DND-41 (cell line): ENCODE measurements at regions not wholly inside any gene's neighbourhood (a gene's known extent, or its start where the extent isn't known, plus 50 kb on each side); places are given as distances from the start of the nearest gene placed in this dataset.
"Not testable (repeated sequence)": the region's sequence is repeated elsewhere in the genome, so short reads cannot be mapped to it uniquely, and the experiment has no call there.

Experiments used
- ATAC-seq: fragments of 200-7000 bp; cut with Tn5 transposase; 3 replicates; pipeline ENCODE4 v1.9.1; 2021; ENCODE audit warnings: low read depth; ENCODE audit not compliant: insufficient read depth
- DNase-seq: peaks from one replicate; pipeline ENCODE4 v3.0.0-alpha.2; 2020
- H2AFZ ChIP-seq: 2 replicates; pipeline ENCODE4 v1.6.0; 2012; ENCODE audit warnings: low read depth, low read length
- H3K27ac ChIP-seq: 2 replicates; pipeline ENCODE4 v1.5.1; 2012; ENCODE audit warnings: low read length, inconsistent platforms
- H3K27me3 ChIP-seq: fragments of 200-600 bp; sonication (generic); 2 replicates; pipeline ENCODE4 v1.6.0; 2012; ENCODE audit warnings: low read length, mild to moderate bottlenecking, inconsistent platforms; ENCODE audit not compliant: insufficient read depth, poor library complexity
- H3K36me3 ChIP-seq: 2 replicates; pipeline ENCODE4 v1.5.1; 2012; ENCODE audit warnings: low read length, inconsistent platforms; ENCODE audit not compliant: insufficient read depth
- H3K4me1 ChIP-seq: 2 replicates; pipeline ENCODE4 v1.5.1; 2012; ENCODE audit warnings: mild to moderate bottlenecking, low read length; ENCODE audit not compliant: insufficient read depth
- H3K4me2 ChIP-seq: 2 replicates; pipeline ENCODE4 v1.6.0; 2012; ENCODE audit warnings: mild to moderate bottlenecking, moderate library complexity, low read length, inconsistent platforms; ENCODE audit not compliant: insufficient read depth
- H3K4me3 ChIP-seq, 2 experiments: fragments of 200-600 bp in 1 of 2; shearing (Covaris generic) in 1 of 2; 2 replicates each; pipeline ENCODE4 v1.5.1; 2012 to 2016; ENCODE audit warnings: inconsistent platforms in 2 of 2, low read length in 2 of 2, mild to moderate bottlenecking in 2 of 2, low read depth in 1 of 2, moderate library complexity in 1 of 2
- H3K79me2 ChIP-seq: 2 replicates; pipeline ENCODE4 v1.6.0; 2012; ENCODE audit warnings: low read length, inconsistent platforms; ENCODE audit not compliant: insufficient read depth
- H3K9ac ChIP-seq: 2 replicates; pipeline ENCODE4 v1.6.0; 2012; ENCODE audit warnings: low read depth, mild to moderate bottlenecking, inconsistent platforms, low read length, moderate library complexity
- H3K9me3 ChIP-seq: 2 replicates; pipeline ENCODE4 v1.5.1; 2012; ENCODE audit warnings: low read length, moderate library complexity, mild to moderate bottlenecking, inconsistent platforms; ENCODE audit not compliant: insufficient read depth, severe bottlenecking
- H4K20me1 ChIP-seq: 2 replicates; pipeline ENCODE4 v1.6.0; 2012; ENCODE audit warnings: low read length; ENCODE audit not compliant: insufficient read depth

GRCh38 chr2:90293806-90294205 is 1602.3 kb downstream of the RPIA start:
- DNase-seq, H3K27ac ChIP-seq, ATAC-seq, H4K20me1 ChIP-seq, H3K4me3 ChIP-seq, H3K79me2 ChIP-seq, H3K27me3 ChIP-seq, H3K9me3 ChIP-seq, H3K4me1 ChIP-seq, H3K9ac ChIP-seq, H2AFZ ChIP-seq, H3K36me3 ChIP-seq, H3K4me2 ChIP-seq: not testable (repeated sequence)

- ATAC-seq, H3K4me3 ChIP-seq, DNase-seq, H3K79me2 ChIP-seq, H3K4me1 ChIP-seq, H2AFZ ChIP-seq, H3K27me3 ChIP-seq, H3K9ac ChIP-seq, H3K27ac ChIP-seq, H3K36me3 ChIP-seq, H4K20me1 ChIP-seq, H3K4me2 ChIP-seq, H3K9me3 ChIP-seq: not testable (repeated sequence)
Observed at GRCh38 chr2:90295036-90295750, 1603.7 kb downstream of the RPIA start.

GRCh38 chr2:90296484-90296777 is 1605.0 kb downstream of the RPIA start:
- DNase-seq, H3K9me3 ChIP-seq, H2AFZ ChIP-seq, H3K79me2 ChIP-seq, H3K27ac ChIP-seq, H3K9ac ChIP-seq, H3K4me1 ChIP-seq, H4K20me1 ChIP-seq, ATAC-seq, H3K4me3 ChIP-seq, H3K27me3 ChIP-seq, H3K36me3 ChIP-seq, H3K4me2 ChIP-seq: not testable (repeated sequence)

DNA sequence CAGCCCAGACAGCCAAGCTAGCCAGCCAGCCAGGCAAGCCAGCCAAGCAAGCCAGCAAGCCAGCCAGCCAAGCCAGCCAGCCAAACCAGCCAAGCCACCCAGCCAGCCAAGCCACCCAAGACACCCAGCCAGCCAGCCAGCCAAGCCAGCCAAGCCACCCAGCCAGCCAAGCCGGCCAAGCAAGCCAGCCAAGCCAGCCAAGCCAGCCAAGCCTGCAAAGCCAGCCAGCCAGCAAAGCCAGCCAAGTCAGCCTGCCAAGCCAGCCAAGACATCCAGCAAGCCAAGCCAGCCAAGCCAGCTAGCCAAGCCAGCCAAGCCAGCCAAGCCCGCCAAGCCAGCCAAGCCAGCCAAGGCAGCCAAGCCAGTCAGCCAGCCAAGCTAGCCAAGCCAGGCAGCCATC is 1606.2 kb downstream of the RPIA start:
- not testable (repeated sequence) for H3K4me2 ChIP-seq, ATAC-seq, H4K20me1 ChIP-seq, H3K4me1 ChIP-seq, H3K27me3 ChIP-seq, H3K27ac ChIP-seq, H3K9ac ChIP-seq, H2AFZ ChIP-seq, H3K4me3 ChIP-seq, DNase-seq, H3K9me3 ChIP-seq, H3K79me2 ChIP-seq, H3K36me3 ChIP-seq

- H3K27ac ChIP-seq, ATAC-seq: not testable (repeated sequence)
Observed at GRCh38 chr2:90298126-90298755, 1606.8 kb downstream of the RPIA start.

GRCh38 chr2:90298983-90299382 is 1607.5 kb downstream of the RPIA start:
- DNase-seq, ATAC-seq, H3K9ac ChIP-seq, H3K4me3 ChIP-seq, H3K79me2 ChIP-seq, H3K36me3 ChIP-seq, H3K9me3 ChIP-seq, H3K4me1 ChIP-seq, H4K20me1 ChIP-seq, H3K27me3 ChIP-seq, H3K27ac ChIP-seq, H2AFZ ChIP-seq, H3K4me2 ChIP-seq: not testable (repeated sequence)

More at GRCh38 chr2:90298126-90298755, 1606.8 kb downstream of the RPIA start:
- H3K36me3 ChIP-seq, H3K79me2 ChIP-seq, H3K4me1 ChIP-seq, DNase-seq, H3K4me3 ChIP-seq, H2AFZ ChIP-seq, H3K9me3 ChIP-seq, H4K20me1 ChIP-seq, H3K4me2 ChIP-seq, H3K9ac ChIP-seq, H3K27me3 ChIP-seq: not testable (repeated sequence)

- H3K4me1 ChIP-seq, ATAC-seq, H3K9ac ChIP-seq, H3K27me3 ChIP-seq, H3K27ac ChIP-seq, H3K36me3 ChIP-seq, H3K4me3 ChIP-seq, H3K4me2 ChIP-seq, DNase-seq, H4K20me1 ChIP-seq, H3K9me3 ChIP-seq, H2AFZ ChIP-seq, H3K79me2 ChIP-seq: not testable (repeated sequence)
Observed at GRCh38 chr2:90322982-90323381, 1631.5 kb downstream of the RPIA start.

- H3K27me3 ChIP-seq, H4K20me1 ChIP-seq, H3K27ac ChIP-seq, H3K79me2 ChIP-seq, ATAC-seq, H2AFZ ChIP-seq, H3K36me3 ChIP-seq, H3K4me3 ChIP-seq, H3K4me1 ChIP-seq, H3K9me3 ChIP-seq, DNase-seq, H3K4me2 ChIP-seq, H3K9ac ChIP-seq: not testable (repeated sequence)
Observed at GRCh38 chr2:90323612-90324558, 1632.4 kb downstream of the RPIA start.
